ENCODE measurements at regions not wholly inside any gene's neighbourhood (a gene's known extent, or its start where the extent isn't known, plus 50 kb on each side); places are given as distances from the start of the nearest gene placed in this dataset.

GRCh38 chr4:170769862-170770261 is 680.1 kb upstream of the AADAT start:
- no TSS peak for BruUV-seq (replicated peaks)
- Histone ChIP-seq H3K4me1 (replicated peaks in 1 of 2; ENCODE audit: control insufficient read depth in 2 of 2, insufficient read depth in 2 of 2, low read length in 2 of 2) (no peaks in the 10 kb centered on the region), H3K36me3 (ENCODE audit: control insufficient read depth, insufficient read depth, low read length) (no peaks in the 10 kb centered on the region), H3K9ac (ENCODE audit: insufficient read depth in 1 of 2, low read depth in 2 of 2, low read length in 2 of 2) (no peak overlapping the region), H4K20me1 (replicated peaks; ENCODE audit: control insufficient read depth, insufficient read depth, low read length) (no peaks in the 10 kb centered on the region), H2AFZ (ENCODE audit: low read depth, low read length) (no peak overlapping the region), H3K27me3 (ENCODE audit: control insufficient read depth in 2 of 2, insufficient read depth in 2 of 2, low read length in 2 of 2) (no peaks in the 10 kb centered on the region), H3K4me2 (ENCODE audit: insufficient read depth, low read length) (no peak overlapping the region), H3K9me1 (ENCODE audit: control insufficient read depth, insufficient read depth, low read length) (no peaks in the 10 kb centered on the region), H3K79me2 (ENCODE audit: control insufficient read depth, insufficient read depth, low read length) (no peaks in the 10 kb centered on the region), H3K9me3 (replicated peaks; ENCODE audit: control insufficient read depth, insufficient read depth, low read depth, low read length) (no peaks in the 10 kb centered on the region), H3K27ac (ENCODE audit: extremely low read depth, low read depth, low read length) (no peak overlapping the region), H3K4me3 (no peak overlapping the region)
- in situ Hi-C loops (cut with MboI) (no loop called here), intact Hi-C loops (cut with micrococcal nuclease) (no loop called here)
- WGBS (ENCODE audit: insufficient coverage, low coverage, missing lambda C conversion rate) = 0% methylated on average over 1 of the region's 1 CpG
- POLR2A ChIA-PET = no interaction called here
- FAIRE-seq (no peak), ATAC-seq (no peak), DNase-seq (ENCODE audit: extremely low read depth in 1 of 4, low spot score in 3 of 4) (no peak)
- CTCF ChIA-PET (ENCODE audit: low intra/inter-chr PET ratio) = no interaction called here
- no peak for TF ChIP-seq ZNF431 (CRISPR knock-in tag; IDR thresholded peaks at IDR 0.05)
- TF ChIP-seq ZNF124 (CRISPR knock-in tag; IDR thresholded peaks at IDR 0.05) = no peak
- no peak for TF ChIP-seq HDAC6 (IDR thresholded peaks at IDR 0.05; ENCODE audit: low read depth, low read length)
- no peak for TF ChIP-seq MAZ (CRISPR knock-in tag; conservative IDR thresholded peaks at IDR 0.05 in 1 of 2, IDR thresholded peaks at IDR 0.05 in 1 of 2)
- TF ChIP-seq BACH1 (tag; IDR thresholded peaks at IDR 0.05) = no peak
- no peak for TF ChIP-seq SRF (CRISPR knock-in tag; IDR thresholded peaks at IDR 0.05)
- no peak for TF ChIP-seq DNMT1 (IDR thresholded peaks at IDR 0.05)
- TF ChIP-seq, protein P1, sequence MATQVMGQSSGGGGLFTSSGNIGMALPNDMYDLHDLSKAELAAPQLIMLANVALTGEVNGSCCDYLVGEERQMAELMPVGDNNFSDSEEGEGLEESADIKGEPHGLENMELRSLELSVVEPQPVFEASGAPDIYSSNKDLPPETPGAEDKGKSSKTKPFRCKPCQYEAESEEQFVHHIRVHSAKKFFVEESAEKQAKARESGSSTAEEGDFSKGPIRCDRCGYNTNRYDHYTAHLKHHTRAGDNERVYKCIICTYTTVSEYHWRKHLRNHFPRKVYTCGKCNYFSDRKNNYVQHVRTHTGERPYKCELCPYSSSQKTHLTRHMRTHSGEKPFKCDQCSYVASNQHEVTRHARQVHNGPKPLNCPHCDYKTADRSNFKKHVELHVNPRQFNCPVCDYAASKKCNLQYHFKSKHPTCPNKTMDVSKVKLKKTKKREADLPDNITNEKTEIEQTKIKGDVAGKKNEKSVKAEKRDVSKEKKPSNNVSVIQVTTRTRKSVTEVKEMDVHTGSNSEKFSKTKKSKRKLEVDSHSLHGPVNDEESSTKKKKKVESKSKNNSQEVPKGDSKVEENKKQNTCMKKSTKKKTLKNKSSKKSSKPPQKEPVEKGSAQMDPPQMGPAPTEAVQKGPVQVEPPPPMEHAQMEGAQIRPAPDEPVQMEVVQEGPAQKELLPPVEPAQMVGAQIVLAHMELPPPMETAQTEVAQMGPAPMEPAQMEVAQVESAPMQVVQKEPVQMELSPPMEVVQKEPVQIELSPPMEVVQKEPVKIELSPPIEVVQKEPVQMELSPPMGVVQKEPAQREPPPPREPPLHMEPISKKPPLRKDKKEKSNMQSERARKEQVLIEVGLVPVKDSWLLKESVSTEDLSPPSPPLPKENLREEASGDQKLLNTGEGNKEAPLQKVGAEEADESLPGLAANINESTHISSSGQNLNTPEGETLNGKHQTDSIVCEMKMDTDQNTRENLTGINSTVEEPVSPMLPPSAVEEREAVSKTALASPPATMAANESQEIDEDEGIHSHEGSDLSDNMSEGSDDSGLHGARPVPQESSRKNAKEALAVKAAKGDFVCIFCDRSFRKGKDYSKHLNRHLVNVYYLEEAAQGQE (IDR thresholded peaks at IDR 0.05; ENCODE audit: borderline replicate concordance) = no peak
- TF ChIP-seq, protein P1 (CRISPR knock-in tag; IDR thresholded peaks at IDR 0.05; ENCODE audit: low read depth) = no peak
- TF ChIP-seq ZNF740 (CRISPR knock-in tag; IDR thresholded peaks at IDR 0.05) = no peak
- TF ChIP-seq ZNF740 (tag; IDR thresholded peaks at IDR 0.05) = no peak
- TF ChIP-seq POLR3A (IDR thresholded peaks at IDR 0.05; ENCODE audit: borderline replicate concordance, extremely low read depth, insufficient read depth, insufficient read length) = no peak
- no peak for TF ChIP-seq CC2D1A (IDR thresholded peaks at IDR 0.05)
- no peak for TF ChIP-seq BRF2 (IDR thresholded peaks at IDR 0.05; ENCODE audit: borderline replicate concordance, insufficient read depth, insufficient read length)

Measured in K562 (cell line).